Gastroesophageal sphincter (tissue), 4 donors: ENCODE measurements at regions not wholly inside any gene's neighbourhood (a gene's known extent, or its start where the extent isn't known, plus 50 kb on each side); places are given as distances from the start of the nearest gene placed in this dataset.

Experiments used
- ATAC-seq: fragments of 150-250 bp; one replicate; pipeline ENCODE4 v1.9.1; 2016; ENCODE audit warnings: mild to moderate bottlenecking, moderate library complexity
- H3K27ac ChIP-seq, 4 donors: fragments of 200-600 bp; sonication (generic) in 3 of 4; 1 replicate in 3 of 4; 2 replicates in 1 of 4; pipeline ENCODE4 v1.5.1; 2016 to 2019
- H3K27me3 ChIP-seq: fragments of 200-600 bp; sonication (generic); one replicate; pipeline ENCODE4 v1.5.1; 2019
- H3K36me3 ChIP-seq, 2 donors: fragments of 200-600 bp; sonication (generic); one replicate each; pipeline ENCODE4 v1.5.1; 2019; ENCODE audit warnings: control low read depth in 1 of 2
- H3K4me1 ChIP-seq, 3 donors: fragments of 200-600 bp; sonication (generic); 1 replicate in 2 of 3; 2 replicates in 1 of 3; pipeline ENCODE4 v1.5.1; 2016 to 2019; ENCODE audit warnings: control low read depth in 2 of 3
- H3K4me3 ChIP-seq, 2 donors: fragments of 200-600 bp; sonication (generic); one replicate each; pipeline ENCODE4 v1.5.1; 2019; ENCODE audit warnings: mild to moderate bottlenecking in 1 of 2, moderate library complexity in 1 of 2
- H3K9me3 ChIP-seq, 3 donors: fragments of 200-600 bp; sonication (generic); one replicate each; pipeline ENCODE4 v1.5.1; 2017 to 2019; ENCODE audit warnings: control low read depth in 2 of 3
- EP300 ChIP-seq: sonication (generic); formaldehyde crosslinking; IDR thresholded peaks from one replicate; pipeline ENCODE4 v1.6.1; 2017; ENCODE audit warnings: antibody characterized with exemption, mild to moderate bottlenecking
- POLR2A ChIP-seq, 2 donors: fragments of 450-650 bp; IDR thresholded peaks; one replicate each; pipeline ENCODE4 v1.6.1; 2017; ENCODE audit warnings: antibody characterized with exemption in 2 of 2, mild to moderate bottlenecking in 2 of 2, moderate library complexity in 1 of 2
- POLR2AphosphoS5 ChIP-seq: sonication (generic); formaldehyde crosslinking; IDR thresholded peaks from one replicate; pipeline ENCODE4 v1.6.1; 2017; ENCODE audit warnings: antibody characterized with exemption
- WGBS, 2 donors: methylation state at CpG; one replicate each; pipeline ENCODE4 v1.1.5; 2018; ENCODE audit warnings: low coverage in 1 of 2; 5-methylcytosine and 5-hydroxymethylcytosine counted together
- TF ChIP-seq, protein P1 (sequence below), 4 experiments: fragments of 200-600 bp in 2 of 4; fragments of 450-650 bp in 2 of 4; sonication (generic) in 1 of 4; IDR thresholded peaks; one replicate each; pipeline ENCODE4 v1.5.1; 2017 to 2019; ENCODE audit warnings: antibody characterized with exemption in 4 of 4, mild to moderate bottlenecking in 2 of 4, moderate library complexity in 2 of 4

DNA sequence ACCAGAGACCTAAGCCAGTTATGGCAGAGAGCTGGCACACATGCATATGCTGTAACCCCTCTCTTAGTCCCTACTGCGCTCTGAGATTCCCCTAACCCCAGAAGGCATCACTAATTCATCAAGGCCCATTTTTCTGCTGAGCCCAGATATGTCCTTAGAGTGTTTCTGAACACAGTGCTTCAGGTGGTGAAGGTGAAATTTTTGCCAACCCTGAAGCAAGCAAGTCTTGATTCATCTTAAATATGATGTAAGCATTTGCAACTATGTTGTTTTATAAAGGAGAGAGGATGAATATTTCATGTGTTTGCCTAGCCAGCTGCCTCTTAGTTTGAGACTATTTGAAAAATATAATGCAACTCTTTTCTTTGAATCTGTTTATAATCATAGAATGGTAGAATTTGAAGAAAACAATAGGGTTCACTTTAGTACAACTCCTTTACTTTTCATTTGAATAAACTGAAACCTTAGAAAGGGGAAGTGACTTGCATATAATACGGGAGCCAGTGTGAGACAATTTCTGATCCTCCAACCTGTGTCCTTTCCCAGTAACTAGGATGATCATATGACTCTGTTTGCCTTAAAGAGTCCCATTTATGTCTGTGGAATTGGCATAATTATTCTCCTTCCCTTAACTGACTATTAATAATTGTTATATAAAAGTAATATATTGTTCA, 194.3 kb upstream of the MTNR1B start:
- TF ChIP-seq POLR2AphosphoS5 (no peak), EP300 (no peak), POLR2A (IDR thresholded peaks at IDR 0.05) (no peak)
- TF ChIP-seq, protein P1, sequence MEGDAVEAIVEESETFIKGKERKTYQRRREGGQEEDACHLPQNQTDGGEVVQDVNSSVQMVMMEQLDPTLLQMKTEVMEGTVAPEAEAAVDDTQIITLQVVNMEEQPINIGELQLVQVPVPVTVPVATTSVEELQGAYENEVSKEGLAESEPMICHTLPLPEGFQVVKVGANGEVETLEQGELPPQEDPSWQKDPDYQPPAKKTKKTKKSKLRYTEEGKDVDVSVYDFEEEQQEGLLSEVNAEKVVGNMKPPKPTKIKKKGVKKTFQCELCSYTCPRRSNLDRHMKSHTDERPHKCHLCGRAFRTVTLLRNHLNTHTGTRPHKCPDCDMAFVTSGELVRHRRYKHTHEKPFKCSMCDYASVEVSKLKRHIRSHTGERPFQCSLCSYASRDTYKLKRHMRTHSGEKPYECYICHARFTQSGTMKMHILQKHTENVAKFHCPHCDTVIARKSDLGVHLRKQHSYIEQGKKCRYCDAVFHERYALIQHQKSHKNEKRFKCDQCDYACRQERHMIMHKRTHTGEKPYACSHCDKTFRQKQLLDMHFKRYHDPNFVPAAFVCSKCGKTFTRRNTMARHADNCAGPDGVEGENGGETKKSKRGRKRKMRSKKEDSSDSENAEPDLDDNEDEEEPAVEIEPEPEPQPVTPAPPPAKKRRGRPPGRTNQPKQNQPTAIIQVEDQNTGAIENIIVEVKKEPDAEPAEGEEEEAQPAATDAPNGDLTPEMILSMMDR (IDR thresholded peaks at IDR 0.05), result no peak
- Histone ChIP-seq H3K27ac (no peak overlapping the region), H3K4me3 (no peak overlapping the region), H3K9me3 (no peaks in the 10 kb centered on the region), H3K27me3 (no peaks in the 10 kb centered on the region), H3K36me3 (no peaks in the 10 kb centered on the region), H3K4me1 (no peaks in the 10 kb centered on the region)
- no peak for ATAC-seq
- 97 to 100% methylated on average over 2 of the region's 2 CpGs for WGBS, 2 donors

DNA sequence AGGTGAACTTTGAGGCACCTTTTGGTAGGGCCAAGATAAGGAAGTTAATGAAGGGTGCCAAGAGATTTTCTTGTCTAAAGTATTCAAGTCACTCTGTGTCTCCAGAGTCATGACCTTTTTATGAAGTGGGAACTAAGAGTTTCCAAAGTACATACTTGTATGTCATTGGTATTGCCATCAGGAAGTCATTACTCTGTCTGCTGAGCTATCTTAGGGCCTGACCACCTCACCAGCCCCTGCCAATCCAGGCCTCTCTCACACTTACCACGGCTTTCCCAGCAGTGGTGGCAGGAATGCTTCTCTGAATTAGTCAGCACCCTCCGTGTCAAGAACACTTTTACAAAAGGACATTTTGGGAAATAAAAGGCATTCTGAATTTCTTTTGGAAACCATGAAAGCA, 192.8 kb upstream of the MTNR1B start:
- no peak for TF ChIP-seq EP300
- no peak for TF ChIP-seq POLR2AphosphoS5
- TF ChIP-seq, protein P1 (IDR thresholded peaks at IDR 0.05), result no peak
- no peak for TF ChIP-seq POLR2A (IDR thresholded peaks at IDR 0.05)
- WGBS, 2 donors, result 78% methylated on average over 2 of the region's 2 CpGs; no CpG with 5 or more reads in 1 of the 2 donors
- ATAC-seq, result no peak

DNA sequence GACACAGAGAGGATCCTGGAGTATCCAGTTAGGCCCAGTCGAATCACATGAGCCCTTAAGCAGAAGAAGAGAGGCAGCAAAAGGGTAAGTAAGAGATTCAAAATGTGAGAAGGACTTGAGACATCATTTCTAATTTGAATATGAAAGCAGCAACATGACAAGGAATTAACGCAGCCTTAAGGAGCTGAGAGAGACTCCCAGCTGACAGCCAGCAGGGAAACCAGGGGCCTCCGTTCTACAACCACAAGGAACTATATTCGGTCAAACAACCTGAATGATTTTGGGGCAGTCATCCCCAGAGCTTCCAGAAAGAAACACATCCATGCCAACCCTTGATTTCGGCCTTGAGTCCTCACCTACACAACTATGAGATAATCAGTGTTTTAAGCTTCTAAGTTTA, 189.7 kb upstream of the MTNR1B start:
- Histone ChIP-seq H3K4me3 (no peak overlapping the region), H3K27ac (no peak overlapping the region), H3K36me3 (no peaks in the 10 kb centered on the region), H3K9me3 (no peaks in the 10 kb centered on the region), H3K27me3 (no peaks in the 10 kb centered on the region), H3K4me1 (no peaks in the 10 kb centered on the region)
- TF ChIP-seq POLR2A (IDR thresholded peaks at IDR 0.05) (no peak), EP300 (no peak), POLR2AphosphoS5 (no peak)
- TF ChIP-seq, protein P1 (IDR thresholded peaks at IDR 0.05), result no peak
- ATAC-seq, result no peak
- WGBS, 2 donors, result 86 to 94% methylated on average over 4 to 5 of the region's 5 CpGs

More for the DNA sequence above, 192.8 kb upstream of the MTNR1B start:
- no peaks in the 10 kb centered on the region for H3K4me1 ChIP-seq
- no peak overlapping the region for H3K27ac ChIP-seq
- no peak overlapping the region for H3K4me3 ChIP-seq
- H3K9me3 ChIP-seq, result no peaks in the 10 kb centered on the region
- no peaks in the 10 kb centered on the region for H3K27me3 ChIP-seq
- no peaks in the 10 kb centered on the region for H3K36me3 ChIP-seq

DNA sequence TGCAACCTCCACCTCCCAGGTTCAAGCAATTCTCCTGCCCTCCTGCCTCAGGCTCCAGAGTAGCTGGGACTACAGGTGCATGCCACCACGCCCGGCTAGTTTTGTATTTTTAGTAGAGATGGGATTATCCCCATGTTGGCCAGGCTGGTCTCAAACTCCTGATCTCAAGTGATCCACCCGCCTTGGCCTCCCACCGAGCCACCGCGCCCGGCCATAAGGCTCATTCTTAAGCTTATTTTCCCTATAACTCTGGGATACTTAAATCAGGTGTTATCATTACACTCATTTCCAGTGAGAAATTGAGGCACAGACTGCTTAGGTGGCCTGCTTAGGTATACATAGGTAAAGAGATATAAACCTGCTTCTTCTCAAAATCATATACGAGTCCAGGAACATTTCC, 188.3 kb upstream of the MTNR1B start:
- no peak overlapping the region for H3K4me3 ChIP-seq
- TF ChIP-seq EP300 (no peak), POLR2AphosphoS5 (no peak), POLR2A (IDR thresholded peaks at IDR 0.05) (no peak)
- TF ChIP-seq, protein P1 (IDR thresholded peaks at IDR 0.05), result no peak
- H3K9me3 ChIP-seq, result no peaks in the 10 kb centered on the region
- no peak for ATAC-seq
- H3K27me3 ChIP-seq, result no peaks in the 10 kb centered on the region
- H3K27ac ChIP-seq, result no peak overlapping the region
- 87 to 98% methylated on average over 5 to 7 of the region's 8 CpGs for WGBS, 2 donors
- no peaks in the 10 kb centered on the region for H3K36me3 ChIP-seq
- no peaks in the 10 kb centered on the region for H3K4me1 ChIP-seq

DNA sequence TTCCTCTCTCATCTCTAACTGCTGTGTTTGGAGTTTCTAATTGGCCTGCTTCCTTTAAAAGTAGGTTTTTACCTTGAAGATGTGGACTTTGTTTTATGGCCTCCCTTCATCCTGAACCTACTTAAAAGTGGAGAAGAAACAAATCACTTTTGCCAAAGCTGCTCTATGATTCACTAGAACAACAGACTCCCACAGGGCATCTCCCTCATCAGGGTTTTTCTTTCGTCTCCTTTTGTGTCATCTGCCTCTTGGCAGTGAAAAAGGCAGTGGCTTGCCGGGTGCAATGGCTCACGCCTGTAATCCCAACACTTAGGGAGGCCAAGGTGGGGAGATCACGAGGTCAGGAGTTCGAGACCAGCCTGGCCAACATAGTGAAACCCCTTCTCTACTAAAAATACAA, 186.6 kb upstream of the MTNR1B start:
- Histone ChIP-seq H3K9me3 (no peaks in the 10 kb centered on the region), H3K4me3 (no peak overlapping the region), H3K27me3 (no peaks in the 10 kb centered on the region), H3K27ac (no peak overlapping the region), H3K4me1 (no peaks in the 10 kb centered on the region), H3K36me3 (no peaks in the 10 kb centered on the region)
- no peak for ATAC-seq
- TF ChIP-seq, protein P1 (IDR thresholded peaks at IDR 0.05), result no peak
- TF ChIP-seq POLR2AphosphoS5, result no peak
- TF ChIP-seq POLR2A (IDR thresholded peaks at IDR 0.05), result no peak
- no peak for TF ChIP-seq EP300
- WGBS, 2 donors, result no CpG with 5 or more reads among the region's 5 CpGs
